ENCODE measurements at regions not wholly inside any gene's neighbourhood (a gene's known extent, or its start where the extent isn't known, plus 50 kb on each side); places are given as distances from the start of the nearest gene placed in this dataset.
A peak's percentile ranks its signal among the peaks of the same experiment; 100 is the strongest.

DNA sequence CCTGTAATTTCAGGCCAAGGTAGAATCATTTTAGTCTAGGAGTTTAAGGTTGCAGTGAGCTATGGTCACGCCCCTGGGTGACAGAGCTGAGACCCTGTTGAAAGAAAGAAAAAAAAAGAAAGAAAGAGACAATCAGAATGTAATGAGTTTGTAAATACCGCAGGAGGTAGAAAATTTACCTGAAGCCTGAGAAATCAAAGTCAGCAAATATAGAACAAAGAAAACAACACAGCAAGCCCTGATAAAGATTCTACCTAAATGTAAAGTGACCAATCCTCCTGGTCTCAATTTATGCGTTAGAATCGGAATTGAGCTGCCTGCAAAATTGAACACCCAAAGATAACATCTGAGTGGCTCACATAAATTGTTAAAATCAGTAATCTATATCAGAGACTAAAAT, 146.5 kb upstream of the ZNF184 start:
- H3K27ac ChIP-seq (ENCODE audit: low read depth, low read length), result no peak overlapping the region
- DNase-seq (ENCODE audit: insufficient read length, low spot score, missing footprints), result no peak
- H3K9me3 ChIP-seq (ENCODE audit: low read depth, low read length), result no peaks in the 10 kb centered on the region
- H3K4me1 ChIP-seq (ENCODE audit: insufficient read depth, low read length), result peaks cover 6% of the 10 kb centered on the region
- no peak overlapping the region for H3K4me3 ChIP-seq (ENCODE audit: insufficient read depth, low read length)
- no peak overlapping the region for H3K4me2 ChIP-seq (ENCODE audit: insufficient read depth, low read length)
- H3K79me2 ChIP-seq (ENCODE audit: insufficient read depth, low read length), result no peaks in the 10 kb centered on the region
- no peaks in the 10 kb centered on the region for H3K27me3 ChIP-seq (ENCODE audit: insufficient read depth, low read length)
- H2AFZ ChIP-seq (ENCODE audit: low read length), result no peak overlapping the region
- TF ChIP-seq, protein P1, sequence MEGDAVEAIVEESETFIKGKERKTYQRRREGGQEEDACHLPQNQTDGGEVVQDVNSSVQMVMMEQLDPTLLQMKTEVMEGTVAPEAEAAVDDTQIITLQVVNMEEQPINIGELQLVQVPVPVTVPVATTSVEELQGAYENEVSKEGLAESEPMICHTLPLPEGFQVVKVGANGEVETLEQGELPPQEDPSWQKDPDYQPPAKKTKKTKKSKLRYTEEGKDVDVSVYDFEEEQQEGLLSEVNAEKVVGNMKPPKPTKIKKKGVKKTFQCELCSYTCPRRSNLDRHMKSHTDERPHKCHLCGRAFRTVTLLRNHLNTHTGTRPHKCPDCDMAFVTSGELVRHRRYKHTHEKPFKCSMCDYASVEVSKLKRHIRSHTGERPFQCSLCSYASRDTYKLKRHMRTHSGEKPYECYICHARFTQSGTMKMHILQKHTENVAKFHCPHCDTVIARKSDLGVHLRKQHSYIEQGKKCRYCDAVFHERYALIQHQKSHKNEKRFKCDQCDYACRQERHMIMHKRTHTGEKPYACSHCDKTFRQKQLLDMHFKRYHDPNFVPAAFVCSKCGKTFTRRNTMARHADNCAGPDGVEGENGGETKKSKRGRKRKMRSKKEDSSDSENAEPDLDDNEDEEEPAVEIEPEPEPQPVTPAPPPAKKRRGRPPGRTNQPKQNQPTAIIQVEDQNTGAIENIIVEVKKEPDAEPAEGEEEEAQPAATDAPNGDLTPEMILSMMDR (IDR thresholded peaks at IDR 0.05; ENCODE audit: extremely low read depth, low read depth, low read length), result no peak
- no peaks in the 10 kb centered on the region for H4K20me1 ChIP-seq (ENCODE audit: insufficient read depth, low read length)
- no peaks in the 10 kb centered on the region for H3K36me3 ChIP-seq (ENCODE audit: insufficient read depth, low read length)

DNA sequence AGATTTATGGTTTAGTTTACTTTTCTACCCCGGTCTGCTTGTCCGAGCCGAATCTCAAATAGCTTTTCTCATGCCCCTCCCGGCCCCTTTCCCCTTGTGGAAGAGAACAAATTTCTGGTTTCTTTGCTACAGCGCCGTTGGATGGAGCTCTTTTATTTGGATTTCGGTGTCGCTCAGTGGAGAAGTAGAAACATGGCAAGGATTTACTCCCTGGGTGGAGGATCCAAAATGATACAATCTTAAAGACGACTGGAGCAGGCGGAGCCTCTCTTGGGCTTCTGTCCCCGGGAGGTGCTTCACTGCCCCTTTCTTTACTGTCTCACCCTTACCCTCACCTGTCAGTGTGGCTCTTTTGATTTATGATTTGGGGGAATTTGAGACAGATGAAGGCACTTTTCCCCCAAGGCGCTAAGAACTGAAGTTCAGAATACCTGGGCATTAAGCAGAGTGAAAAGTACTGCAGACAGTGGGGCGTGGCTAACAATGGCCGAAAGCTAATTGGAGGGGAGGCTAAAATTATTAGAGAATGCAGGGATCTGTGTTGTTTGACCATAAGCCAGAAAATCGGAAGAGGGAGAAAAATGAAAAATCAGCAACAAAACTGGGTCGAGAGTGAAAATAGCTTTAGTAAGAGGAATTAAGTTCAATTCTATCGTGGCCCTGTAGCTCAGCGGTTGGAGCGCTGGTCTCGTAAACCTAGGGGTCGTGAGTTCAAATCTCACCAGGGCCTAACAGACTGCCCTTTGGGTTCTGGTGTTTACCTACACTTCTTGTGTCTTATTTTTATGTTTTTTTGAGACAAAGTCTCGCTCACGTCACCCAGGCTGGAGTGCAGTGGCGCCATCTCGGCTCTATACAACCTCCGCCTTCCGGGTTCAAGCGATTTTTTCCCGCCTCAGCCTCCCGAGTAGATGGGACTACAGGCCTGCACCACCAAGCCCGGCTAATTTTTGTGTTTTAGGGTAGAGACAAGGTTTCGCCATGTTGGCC, 145.1 kb upstream of the ZNF184 start:
- H3K4me1 ChIP-seq (ENCODE audit: insufficient read depth, low read length), result peaks cover 6% of the 10 kb centered on the region
- no peak overlapping the region for H3K27ac ChIP-seq (ENCODE audit: low read depth, low read length)
- H3K27me3 ChIP-seq (ENCODE audit: insufficient read depth, low read length), result no peaks in the 10 kb centered on the region
- no peaks in the 10 kb centered on the region for H3K36me3 ChIP-seq (ENCODE audit: insufficient read depth, low read length)
- peak overlapping the region; percentile 70 for H3K4me3 ChIP-seq (ENCODE audit: insufficient read depth, low read length)
- peak overlapping the region; percentile 95 for H2AFZ ChIP-seq (ENCODE audit: low read length)
- DNase-seq (ENCODE audit: insufficient read length, low spot score, missing footprints), result peak; percentile 86
- H3K4me2 ChIP-seq (ENCODE audit: insufficient read depth, low read length), result peak overlapping the region; percentile 93
- no peaks in the 10 kb centered on the region for H4K20me1 ChIP-seq (ENCODE audit: insufficient read depth, low read length)
- TF ChIP-seq, protein P1 (IDR thresholded peaks at IDR 0.05; ENCODE audit: extremely low read depth, low read depth, low read length), result no peak
- H3K9me3 ChIP-seq (ENCODE audit: low read depth, low read length), result no peaks in the 10 kb centered on the region
- H3K79me2 ChIP-seq (ENCODE audit: insufficient read depth, low read length), result no peaks in the 10 kb centered on the region

DNA sequence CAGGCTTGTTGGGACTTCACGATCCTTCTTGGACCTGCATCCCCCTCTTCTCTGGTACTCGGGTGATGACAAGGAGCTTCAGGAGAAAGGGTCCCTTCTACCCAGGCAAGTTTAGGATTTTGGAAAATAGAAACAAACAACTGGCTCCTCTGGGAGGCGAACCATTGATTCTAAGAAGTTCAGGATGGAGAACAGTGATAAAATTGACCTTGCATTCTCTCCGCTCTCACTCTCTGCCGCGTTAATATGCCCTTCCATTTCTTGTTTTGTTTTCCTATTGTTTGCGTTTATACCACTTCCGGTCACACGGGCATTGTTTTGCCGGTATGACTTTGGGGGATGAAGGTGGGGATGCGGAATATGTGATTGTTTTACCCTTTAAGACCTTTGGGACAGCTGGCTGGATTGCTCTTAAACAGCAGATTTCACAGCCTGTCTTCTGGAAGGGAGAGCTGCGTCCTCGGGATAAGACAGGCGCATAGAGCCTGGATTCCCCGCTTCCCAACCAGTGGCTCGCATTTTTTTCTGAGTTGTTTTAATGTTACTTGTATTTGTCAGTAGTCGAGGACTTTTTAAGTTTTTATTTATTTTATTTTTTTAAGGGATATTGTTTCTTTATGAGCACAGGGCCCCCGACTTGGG, 144.3 kb upstream of the ZNF184 start:
- H3K27ac ChIP-seq (ENCODE audit: low read depth, low read length), result no peak overlapping the region
- H4K20me1 ChIP-seq (ENCODE audit: insufficient read depth, low read length), result no peaks in the 10 kb centered on the region
- no peaks in the 10 kb centered on the region for H3K27me3 ChIP-seq (ENCODE audit: insufficient read depth, low read length)
- H3K4me3 ChIP-seq (ENCODE audit: insufficient read depth, low read length), result peak overlapping the region; percentile 70
- peak overlapping the region; percentile 95 for H2AFZ ChIP-seq (ENCODE audit: low read length)
- DNase-seq (ENCODE audit: insufficient read length, low spot score, missing footprints), result no peak
- H3K4me2 ChIP-seq (ENCODE audit: insufficient read depth, low read length), result peak overlapping the region; percentile 93
- H3K9me3 ChIP-seq (ENCODE audit: low read depth, low read length), result no peaks in the 10 kb centered on the region
- TF ChIP-seq, protein P1 (IDR thresholded peaks at IDR 0.05; ENCODE audit: extremely low read depth, low read depth, low read length), result no peak
- H3K36me3 ChIP-seq (ENCODE audit: insufficient read depth, low read length), result no peaks in the 10 kb centered on the region
- peaks cover 6% of the 10 kb centered on the region for H3K4me1 ChIP-seq (ENCODE audit: insufficient read depth, low read length)
- no peaks in the 10 kb centered on the region for H3K79me2 ChIP-seq (ENCODE audit: insufficient read depth, low read length)

Measured in osteoblast (primary cell).